ENCODE measurements at regions not wholly inside any gene's neighbourhood (a gene's known extent, or its start where the extent isn't known, plus 50 kb on each side); places are given as distances from the start of the nearest gene placed in this dataset.
A peak's percentile ranks its signal among the peaks of the same experiment; 100 is the strongest.

DNA sequence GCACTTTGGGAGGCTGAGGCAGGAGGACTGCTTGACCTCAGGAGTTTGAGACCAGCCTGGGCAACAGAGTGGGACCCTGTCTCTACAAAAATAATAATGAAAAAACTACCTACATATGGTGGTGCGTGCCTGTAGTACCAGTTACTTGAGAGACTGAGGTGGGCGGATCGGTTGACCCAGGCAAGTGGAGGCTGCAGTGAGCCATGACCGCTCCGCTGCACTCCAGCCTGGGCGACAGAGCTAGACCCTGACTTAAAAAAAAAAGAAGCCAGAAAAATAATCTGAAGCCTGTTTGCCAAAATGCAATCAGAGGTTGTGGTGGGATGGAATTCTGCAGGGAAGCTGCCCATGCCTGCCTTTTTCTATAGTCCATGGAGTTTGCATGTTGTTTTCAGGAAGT is 50.4 kb upstream of the GGTA1 start:
- DNase-seq: no peak

DNA sequence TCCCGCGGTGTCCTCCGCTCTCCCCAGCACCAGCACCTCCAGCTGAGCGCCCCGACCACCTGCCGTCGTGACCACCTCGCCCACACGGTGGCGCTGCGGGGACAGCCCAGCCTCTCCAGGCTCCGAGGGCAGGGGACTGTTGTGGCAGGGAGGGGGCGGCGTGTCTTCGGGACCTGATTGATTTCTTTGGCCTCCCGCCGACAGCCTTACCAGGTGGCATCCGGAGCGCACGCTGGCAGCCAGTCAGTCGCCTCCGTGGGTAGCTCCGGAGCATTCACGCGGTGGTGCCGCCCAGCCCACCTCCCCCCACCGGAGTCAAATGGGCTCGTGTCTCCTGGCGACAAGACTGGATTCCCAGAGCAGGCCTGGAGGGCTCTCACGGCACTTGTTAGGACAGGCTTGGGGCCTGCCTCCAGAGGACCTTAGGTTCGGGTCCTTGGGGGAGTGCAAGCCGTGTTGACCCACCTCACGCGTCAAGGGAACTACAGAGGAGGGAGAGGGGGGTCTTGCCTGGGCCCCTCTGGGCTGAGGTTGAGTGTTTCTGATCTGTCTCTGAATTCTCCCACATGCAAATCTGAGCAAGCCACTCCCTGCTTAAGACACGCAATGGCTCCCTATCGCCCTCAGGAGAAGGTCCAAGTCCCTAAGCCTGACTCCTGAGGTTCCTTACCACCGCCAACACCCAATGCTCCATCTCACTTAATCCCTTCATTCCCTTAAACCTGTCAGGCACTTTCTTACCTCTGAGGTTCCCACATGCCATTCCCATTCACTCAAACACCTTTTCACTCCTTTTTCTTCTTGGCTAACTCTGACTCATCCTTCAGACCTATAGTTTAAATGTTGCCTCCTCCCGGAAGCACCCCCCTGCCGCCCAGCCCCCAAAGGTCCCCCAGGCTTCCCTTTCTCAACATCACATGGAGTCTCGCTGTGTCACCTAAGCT is 51.2 kb upstream of the GGTA1 start:
- peak; percentile 91 for DNase-seq

DNA sequence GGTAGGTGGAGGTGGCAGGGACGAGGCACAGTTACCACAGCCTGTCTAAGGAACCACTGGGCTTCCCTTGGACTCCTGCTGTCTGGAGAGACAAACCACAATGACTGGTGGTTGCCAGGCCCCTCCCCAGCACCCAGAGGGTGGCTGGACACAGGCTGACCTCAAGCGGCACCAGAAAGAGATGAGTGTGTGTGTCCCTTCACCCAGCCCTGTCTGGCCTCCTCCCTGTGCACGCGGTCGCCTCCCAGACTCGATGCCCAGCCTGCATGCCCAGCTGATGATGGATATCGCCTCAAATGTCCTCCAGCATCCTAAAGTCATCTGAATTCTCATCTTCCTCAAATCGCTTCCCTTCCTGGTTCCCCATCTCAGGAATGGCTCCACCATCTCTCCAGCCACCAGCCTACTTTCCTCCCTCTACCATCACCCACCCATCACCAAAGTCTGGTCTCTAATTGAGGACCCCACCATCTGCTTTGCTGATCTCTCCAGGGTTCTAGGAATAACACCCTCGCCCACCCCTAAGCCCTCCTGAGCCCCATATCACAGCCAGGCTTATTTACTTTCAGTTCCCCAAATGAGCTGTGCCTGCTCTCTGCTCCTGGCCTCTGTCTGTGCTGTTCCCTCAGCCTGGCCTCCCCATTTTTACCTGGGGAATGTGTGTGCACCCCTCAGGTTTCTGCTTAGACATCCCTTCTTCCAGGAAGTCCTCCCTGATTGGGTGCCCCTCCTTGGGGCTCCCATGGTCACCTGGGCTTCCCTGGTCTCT is 52.5 kb upstream of the GGTA1 start:
- DNase-seq: no peak

DNA sequence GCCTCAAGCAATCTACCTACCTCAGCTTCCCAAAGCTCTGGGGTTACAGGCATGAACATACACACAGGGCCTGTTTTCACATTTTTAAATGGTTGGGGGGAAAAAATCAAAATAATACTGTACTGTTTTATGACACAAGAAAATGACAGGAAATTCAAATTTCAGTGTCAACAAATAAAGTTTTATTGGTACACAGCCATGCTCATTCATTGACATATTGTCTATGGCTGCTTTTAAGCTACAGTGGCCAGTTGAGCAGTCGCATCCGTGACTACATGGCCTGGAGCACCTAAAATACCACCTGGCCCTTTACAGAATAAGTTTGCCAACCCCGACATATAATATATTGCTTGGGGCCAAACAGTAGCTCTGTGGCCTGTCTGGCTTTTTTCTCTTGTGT is 56.4 kb upstream of the GGTA1 start:
- no peak for DNase-seq

DNA sequence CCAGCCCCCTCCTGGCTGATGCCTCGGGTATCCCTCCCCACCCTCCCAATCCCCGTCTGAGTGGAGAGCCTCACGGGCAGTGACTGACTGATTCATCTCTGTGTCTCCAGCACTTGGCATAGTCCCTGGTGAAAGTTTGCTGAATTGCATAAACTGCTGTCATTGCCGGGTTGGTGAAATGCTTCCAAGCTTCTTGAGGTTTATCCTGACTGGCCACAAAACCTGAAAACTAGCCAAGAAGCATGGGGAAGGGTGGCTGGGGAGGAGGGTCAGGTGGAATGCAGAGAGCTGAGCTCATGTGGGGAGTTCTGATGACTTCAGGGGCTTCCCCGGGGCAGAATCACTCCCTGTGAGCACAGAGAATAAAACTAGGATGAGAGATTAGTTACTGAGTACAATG is 56.9 kb upstream of the GGTA1 start:
- DNase-seq: no peak

DNA sequence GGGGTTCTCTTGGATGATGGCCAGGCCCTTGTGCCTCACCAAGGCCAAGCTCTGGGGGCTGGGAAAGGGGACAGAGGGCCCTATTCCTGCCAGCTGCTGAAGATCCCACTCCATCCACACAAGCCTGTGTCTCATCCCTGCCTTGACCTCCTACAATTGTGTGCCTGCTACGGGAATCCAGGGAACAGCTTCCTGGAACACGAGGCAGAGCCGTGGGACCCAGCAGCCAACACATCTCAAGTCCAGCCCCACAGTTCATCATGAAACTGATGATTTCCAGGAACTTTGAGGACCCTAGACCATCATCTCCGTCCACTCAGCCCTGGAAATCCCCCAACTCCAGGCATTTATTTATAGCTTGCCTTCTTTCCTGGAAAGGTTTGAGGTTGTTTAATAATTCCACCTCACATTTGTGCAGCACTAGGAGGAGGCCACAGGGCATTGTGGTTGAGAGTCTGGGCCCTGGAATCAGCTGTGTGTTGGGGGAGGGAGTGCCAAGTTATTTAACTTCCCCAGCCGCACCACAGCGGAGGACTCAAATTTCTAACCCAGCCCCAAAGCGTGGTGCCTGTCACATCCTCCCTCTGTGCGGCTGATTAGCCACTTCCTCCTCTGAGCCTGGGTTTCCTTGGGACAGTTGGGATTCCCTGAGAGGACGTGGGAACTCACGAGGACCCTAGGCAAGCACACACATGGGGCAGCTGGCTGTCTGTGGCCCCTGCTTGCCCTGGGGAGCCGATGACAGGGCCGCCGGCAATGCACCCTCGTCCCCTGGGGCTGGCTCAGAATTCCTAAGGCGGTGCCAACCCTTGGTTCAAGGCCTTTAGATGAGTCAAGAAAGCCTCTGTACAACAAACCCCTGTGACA is 58.2 kb upstream of the GGTA1 start:
- DNase-seq: no peak

DNA sequence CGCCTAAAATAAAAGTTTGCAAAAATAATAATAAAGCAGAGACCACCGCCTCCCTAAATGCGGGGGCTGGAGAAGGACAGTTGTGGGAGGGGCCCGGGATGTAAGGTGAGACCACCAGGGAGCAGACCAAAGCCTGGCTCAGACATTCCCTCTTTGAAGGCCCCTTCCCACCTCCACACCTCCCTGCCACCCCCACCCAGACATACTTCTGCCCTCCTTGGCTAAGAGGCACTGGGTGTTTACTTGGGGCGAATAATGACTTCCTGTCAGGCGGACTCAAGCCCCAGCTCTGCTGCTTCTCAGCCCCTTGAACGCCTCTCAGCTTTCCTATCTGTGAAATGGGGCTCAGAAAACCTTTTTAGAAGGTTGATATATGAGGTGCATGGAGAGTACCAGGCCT is 58.8 kb upstream of the GGTA1 start:
- DNase-seq: no peak

DNA sequence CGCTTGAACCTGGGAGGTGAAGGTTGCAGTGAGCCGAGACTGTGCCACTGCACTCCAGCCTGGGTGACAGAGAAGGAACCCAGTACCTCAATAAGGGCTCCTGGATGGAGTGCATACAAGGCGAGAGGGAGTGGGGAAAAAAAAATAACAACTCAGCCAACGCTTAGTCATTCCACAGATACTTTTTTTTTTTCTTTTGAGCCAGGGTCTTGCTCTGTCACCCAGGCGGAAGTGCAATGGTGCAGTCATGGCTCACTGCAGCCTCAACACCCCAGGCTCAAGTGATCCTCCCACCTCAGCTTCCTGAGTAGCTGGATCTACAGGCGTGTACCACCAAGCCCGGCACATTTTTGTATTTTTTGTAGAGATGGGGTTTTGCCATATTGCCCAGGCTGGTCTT is 59.5 kb upstream of the GGTA1 start:
- DNase-seq: no peak

DNA sequence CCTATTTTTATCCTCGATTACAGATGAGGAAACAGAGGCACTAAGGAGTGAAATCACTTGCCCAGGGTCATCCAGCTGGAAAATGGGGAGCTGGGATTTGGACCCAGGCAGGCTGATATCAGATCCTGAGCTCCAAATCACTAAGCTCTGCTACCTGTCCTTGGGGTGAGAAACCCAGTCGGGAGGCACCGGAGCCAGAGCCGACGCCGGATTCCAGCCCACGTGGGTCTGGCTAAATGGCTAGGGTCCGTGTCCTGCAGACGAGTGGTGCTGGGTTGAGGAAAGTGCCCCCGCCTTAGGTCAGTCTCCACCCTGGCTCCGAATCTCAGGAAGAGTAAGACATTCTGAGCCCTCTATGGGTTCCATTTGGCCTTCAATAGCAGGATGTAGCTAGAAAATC is 61.3 kb upstream of the GGTA1 start:
- no peak for DNase-seq

DNA sequence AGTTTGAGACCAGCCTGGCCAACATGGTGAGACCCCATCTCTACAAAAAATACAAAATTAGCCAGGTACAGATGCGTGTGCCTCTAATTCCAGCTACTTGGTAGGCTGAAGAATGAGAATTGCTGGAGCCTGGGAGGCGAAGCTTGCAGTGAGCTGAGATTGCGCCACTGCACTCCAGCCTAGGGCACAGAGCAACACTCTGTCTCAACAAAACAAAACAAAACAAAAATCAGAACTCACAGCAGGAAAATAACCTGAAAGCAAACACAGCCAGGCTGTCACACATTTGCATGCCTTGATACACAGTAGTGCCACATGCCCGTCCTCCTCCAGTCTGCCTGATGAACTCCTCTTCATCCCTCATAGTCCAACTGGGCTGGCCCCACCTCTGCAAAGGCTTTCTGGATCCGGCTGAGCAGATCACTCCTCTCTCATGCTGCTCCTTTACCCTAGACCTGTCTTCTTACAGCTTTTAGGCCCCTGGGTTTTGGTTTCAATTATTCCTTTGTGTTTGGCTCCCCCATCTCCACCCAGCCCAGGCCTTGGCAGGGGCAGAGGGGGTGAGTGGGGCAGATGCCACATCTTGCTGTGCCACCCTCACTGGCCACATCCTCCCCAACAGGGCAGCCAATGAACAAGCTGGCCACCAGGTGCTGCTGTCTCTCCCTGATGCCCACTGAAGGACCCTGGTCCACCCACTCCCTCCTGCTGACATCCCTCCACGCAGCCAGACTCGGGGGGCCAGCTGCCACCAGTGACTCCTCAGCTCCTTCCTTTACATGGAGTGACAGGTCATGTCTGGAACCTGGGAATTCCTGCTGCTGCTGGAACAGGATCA is 62.0 kb upstream of the GGTA1 start:
- no peak for DNase-seq

DNA sequence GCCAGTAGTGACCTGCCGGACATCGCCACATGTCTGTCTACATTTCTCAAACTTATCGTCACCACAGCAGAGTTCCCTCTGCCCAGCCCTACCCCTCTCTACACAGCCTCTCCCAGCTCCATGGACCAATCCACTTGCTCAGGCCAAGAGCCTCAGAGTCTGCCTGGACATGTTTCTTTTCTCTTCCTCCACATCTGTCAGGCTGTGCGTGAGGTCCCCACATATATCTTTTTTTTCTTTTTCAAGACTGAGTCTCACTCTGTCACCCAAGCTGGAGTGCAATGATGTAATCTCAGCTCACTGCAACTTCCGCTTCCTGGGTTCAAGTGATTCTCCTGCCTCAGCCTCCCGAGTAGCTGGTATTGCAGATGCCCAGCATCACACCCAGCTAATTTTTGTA is 62.7 kb upstream of the GGTA1 start:
- no peak for DNase-seq

DNA sequence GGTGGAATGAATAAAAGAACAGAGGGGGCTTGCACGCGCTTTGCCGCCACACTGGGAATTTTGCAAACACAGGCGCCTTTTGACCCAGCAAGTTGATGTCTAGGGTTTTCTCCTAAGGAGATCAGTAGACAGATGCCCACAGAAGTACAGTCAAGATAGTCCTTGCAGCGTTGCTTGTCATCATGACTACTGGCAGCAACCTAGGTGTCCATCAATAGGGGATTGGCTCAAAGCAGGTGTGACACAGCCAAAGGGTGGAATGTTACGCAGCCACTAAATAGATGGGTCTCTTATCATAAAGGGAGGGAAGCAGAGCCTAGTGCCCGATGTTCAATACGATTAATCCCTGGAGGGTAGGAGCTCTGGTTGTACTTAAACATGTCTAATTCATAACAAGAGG is 63.8 kb upstream of the GGTA1 start:
- no peak for DNase-seq

DNA sequence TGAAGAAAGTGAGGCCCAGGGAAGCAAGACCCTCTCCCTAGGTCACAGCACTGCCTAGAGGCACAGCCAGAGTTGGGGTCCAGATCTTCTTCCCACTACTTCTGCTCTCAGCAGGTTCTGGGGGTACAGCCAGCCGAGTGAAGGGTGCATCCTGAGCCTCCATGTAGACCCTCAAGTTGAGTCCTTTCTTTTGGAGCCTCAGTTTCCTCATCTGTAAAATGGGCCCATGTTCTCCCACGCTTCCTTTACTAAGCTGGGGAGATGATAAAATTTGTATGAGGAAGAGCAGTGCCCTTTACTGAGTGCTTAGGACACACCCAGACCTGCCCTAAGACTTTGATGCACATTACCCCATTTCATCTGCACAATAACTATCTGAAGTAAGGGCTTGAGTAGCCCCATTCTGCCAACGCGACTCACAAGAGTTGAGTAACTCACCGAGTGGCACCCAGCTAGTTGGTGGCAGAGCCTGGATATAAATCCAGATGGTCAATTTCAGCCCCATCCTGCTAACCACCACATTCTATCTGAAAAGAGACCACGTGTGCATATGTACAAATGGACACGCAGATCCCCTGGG is 64.3 kb upstream of the GGTA1 start:
- DNase-seq: no peak

DNA sequence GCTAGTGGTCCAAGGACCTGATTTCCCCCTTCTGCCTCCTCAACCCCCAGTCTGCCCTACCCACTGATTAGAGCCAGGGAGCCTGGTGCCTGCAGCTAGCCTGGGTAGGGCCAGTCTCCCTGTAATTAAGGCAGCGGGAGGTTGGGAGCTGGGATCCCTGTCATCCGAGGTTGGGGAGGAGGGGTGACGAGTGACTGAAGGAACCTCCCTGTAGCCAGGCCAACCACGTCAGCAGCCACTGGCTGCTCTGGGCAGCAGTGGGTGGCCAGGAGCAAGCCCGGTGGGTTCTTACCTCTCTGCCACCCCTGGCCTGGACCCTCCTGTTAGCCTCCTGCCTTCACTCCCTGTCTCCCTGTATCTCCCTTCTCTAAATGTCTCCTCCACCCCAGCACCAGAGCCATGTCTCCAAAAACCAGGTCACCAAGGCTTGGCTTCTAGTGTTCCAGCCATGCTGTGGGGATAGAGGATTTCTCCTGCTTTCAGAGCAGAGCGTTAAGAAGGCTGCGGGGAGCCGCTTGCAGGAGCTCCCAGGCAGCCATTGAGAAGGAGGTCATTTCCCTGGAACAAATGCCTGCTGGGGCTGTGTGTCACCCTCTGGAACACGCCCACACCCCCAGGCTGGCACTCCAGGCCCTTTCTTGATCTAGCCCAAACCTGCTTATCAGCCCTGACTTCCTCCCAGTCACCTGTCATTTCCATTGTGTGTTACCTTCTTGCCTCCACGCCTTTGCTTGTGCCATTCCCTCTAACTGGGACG is 65.0 kb upstream of the GGTA1 start:
- no peak for DNase-seq

DNA sequence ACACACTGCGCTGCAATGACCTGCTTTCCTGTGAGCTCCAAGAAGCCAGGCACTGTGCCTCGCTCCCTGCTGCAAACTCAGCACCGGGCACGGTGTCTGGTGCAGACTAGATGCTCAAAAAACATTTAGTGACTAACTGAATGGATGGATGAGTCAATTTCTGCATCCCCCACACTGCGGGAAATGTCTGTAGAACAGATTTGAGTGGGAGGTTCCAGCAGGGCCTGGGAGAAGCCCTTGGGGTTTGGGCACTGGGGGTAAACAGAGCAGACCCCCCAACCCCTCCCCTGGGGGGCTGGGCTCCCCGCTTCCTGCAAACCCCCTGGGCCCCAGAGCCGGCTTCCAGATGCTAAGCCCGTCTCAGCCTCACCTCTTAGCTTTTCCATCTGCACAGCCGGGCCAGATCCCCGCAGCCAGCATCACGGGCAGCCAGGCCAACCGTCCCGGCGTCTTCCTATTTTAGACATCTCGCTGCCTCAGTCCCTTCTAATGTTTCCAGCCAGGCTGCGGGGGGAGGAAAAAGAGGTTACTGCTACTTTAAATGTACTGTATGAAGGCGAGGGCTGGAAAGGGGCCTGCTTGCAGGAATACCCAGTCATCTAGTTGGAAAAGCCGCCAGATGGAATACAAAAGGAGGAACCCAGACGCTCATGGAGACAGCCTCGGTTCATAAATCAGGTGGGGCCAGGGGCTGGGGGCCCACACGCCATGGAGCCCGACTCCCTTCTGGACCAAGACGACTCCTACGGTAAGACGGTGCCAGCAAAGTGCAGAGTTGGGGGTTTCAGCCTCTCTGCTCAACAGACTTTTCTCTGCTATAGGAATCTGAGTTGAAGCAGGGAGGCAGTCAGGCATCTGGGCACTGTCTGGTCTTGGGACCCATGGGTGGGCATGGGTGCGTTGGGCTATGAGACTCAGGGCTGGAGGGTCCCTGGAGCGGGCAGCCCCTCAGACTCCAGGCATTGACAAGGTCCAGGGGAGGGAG is 67.1 kb upstream of the GGTA1 start:
- DNase-seq: no peak

DNA sequence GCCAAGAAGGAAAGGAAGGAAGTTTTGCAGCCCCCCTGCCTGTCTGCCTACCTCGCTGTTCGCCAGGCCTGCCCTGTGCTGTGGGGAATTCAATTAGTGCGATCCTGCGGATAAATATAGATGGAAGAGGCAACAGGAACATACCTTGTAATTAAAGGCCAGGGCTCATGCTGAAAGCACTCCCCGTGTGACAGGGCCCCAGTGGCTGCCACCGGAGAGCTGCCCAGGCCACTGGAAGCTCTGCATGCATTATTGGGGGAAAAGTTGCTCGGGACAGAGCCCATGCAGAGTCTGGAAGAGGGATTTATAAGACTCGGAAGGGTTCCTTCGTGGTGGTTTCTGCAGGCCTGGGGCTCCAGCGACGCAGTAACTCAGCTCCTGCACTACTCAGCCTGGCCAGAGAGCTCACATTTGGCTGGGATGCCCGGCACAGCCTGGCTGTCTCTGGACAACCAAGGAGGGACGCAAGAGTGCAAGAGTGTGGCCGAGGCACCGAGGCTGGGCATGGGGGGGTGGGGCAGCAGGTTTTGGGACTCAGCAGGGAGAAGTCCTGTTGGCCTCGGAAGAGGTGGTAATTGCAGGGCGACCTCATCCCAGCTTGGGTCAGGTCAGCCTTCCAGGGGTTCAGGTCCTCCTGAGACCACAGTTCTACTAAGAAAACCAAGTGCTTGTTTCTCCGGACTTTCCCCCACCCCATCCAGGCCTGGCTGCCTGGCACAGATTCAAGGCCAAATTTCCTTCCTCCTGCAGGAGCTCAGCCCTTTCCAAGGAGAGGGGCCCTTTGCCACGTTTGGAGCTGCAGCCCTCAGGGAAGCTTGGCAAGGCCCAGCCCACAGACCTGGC is 68.1 kb upstream of the GGTA1 start:
- no peak for DNase-seq

DNA sequence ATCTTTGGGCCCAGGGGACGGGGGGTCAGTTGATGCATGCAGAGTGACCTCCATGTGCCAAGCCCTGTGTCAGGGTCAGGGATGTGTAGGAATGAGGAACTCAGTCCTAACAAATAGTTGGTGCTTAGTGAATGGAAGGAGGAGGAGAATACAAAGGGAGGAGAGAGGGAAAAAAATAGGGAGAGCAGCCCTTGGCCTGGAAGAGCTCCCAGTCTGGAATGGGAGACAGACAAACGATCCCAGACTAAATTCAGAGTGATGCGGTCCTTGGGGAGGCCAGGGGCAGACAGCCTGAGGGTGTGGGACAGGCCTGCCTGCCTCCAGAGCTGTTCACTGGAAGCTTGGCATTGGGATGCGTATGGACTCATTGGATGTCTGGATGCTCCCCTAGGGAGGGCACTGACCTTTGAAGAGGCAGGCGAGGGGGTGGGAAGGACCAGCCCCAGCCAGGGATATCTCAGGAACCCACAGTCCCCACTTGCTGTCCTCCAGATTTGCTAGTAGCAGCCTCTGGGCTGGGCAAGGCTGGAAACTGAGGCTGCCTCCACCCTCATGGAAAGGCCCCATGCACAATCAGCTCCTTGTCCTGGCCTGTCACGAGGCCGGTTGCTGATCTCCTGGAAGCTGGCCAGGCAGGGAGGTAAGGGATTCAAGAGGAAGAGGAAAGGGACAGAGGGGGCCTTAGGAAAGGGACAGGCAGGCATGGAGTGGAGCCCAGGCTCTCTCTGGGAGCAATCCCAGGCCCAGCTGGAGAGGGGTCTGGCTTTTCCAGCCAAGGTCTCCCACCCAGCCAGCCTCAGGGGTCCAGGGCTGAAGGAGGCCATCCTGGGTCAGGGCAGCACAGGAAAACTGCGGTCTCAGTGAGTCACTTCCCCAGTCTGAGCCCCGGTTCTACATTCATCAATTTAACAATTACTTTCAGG is 69.0 kb upstream of the GGTA1 start:
- no peak for DNase-seq

DNA sequence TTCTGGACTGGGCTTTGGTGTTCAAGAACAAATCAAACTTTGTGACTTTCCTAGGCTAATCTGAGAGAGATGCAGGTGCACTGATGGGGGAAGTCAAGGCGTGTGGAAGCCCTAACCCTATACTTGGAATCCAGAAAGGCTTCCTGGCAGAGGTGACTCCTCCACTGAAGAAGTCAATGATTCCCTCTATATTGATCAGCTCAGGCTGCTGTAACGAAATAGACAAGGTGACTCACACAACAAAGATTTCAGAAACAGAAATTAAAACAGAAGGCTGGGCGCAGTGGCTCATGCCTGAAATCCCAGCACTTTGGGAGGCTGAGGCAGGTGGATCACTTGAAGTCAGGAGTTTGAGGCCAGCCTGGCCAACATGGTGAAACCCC is 69.6 kb upstream of the GGTA1 start:
- DNase-seq: no peak
